Lower lobe of right lung (tissue), 2 donors: ENCODE measurements at regions not wholly inside any gene's neighbourhood (a gene's known extent, or its start where the extent isn't known, plus 50 kb on each side); places are given as distances from the start of the nearest gene placed in this dataset.
"Not testable (repeated sequence)": the region's sequence is repeated elsewhere in the genome, so short reads cannot be mapped to it uniquely, and the experiment has no call there.

Experiments
- ATAC-seq, 2 donors: fragments of 200-7000 bp; cut with Tn5 transposase; one replicate each; pipeline ENCODE4 v1.9.1; 2020 to 2022; ENCODE audit warnings: mild to moderate bottlenecking in 2 of 2, moderate library complexity in 2 of 2
- DNase-seq: peaks from one replicate; pipeline ENCODE4 v3.0.0-alpha.2; 2020
- H3K27ac ChIP-seq: fragments of 200-600 bp; one replicate; pipeline ENCODE4 v1.8.0; 2022
- H3K27me3 ChIP-seq: fragments of 200-600 bp; one replicate; pipeline ENCODE4 v1.8.0; 2022; ENCODE audit warnings: low read depth
- H3K36me3 ChIP-seq: fragments of 200-600 bp; one replicate; pipeline ENCODE4 v1.8.0; 2022; ENCODE audit warnings: mild to moderate bottlenecking
- H3K4me1 ChIP-seq: fragments of 200-600 bp; one replicate; pipeline ENCODE4 v1.8.0; 2022
- H3K4me3 ChIP-seq: fragments of 200-600 bp; one replicate; pipeline ENCODE4 v1.8.0; 2022; ENCODE audit warnings: mild to moderate bottlenecking
- H3K9me3 ChIP-seq: fragments of 200-600 bp; one replicate; pipeline ENCODE4 v1.8.0; 2022
- CTCF ChIP-seq: fragments of 200-600 bp; IDR thresholded peaks from one replicate; pipeline ENCODE4 v1.8.0; 2022; ENCODE audit warnings: antibody characterized with exemption, mild to moderate bottlenecking
- intact Hi-C: fragments of 100-400 bp; cut with DNase I; formaldehyde crosslinking; loops from one replicate; pipeline ENCODE4 v1.11.0; 2022
- donor health status: DM: no; HTN: yes; CAD: no; lungs with severe emphysema.

GRCh38 chr12:131231032-131231980 is 277.6 kb downstream of the ADGRD1 start:
- no peak for TF ChIP-seq CTCF
- peaks cover 4% of the 10 kb centered on the region for H3K9me3 ChIP-seq
- H3K27me3 ChIP-seq, result peaks cover 11% of the 10 kb centered on the region
- no peak for ATAC-seq
- peak; percentile 31 for DNase-seq
- no peak overlapping the region for H3K4me3 ChIP-seq
- intact Hi-C loops, result no loop called here
- no peaks in the 10 kb centered on the region for H3K36me3 ChIP-seq
- H3K4me1 ChIP-seq, result peaks cover 19% of the 10 kb centered on the region
- H3K27ac ChIP-seq, result no peak overlapping the region

GRCh38 chr12:131232036-131232435 is 278.3 kb downstream of the ADGRD1 start:
- DNase-seq (no peak), ATAC-seq (no peak)
- no peak for TF ChIP-seq CTCF
- Histone ChIP-seq H3K4me1 (peaks cover 19% of the 10 kb centered on the region), H3K27me3 (peaks cover 11% of the 10 kb centered on the region), H3K4me3 (no peak overlapping the region), H3K27ac (no peak overlapping the region), H3K9me3 (peaks cover 4% of the 10 kb centered on the region), H3K36me3 (no peaks in the 10 kb centered on the region)
- intact Hi-C loops, result no loop called here

GRCh38 chr12:131232872-131233271 is 279.2 kb downstream of the ADGRD1 start:
- H3K36me3 ChIP-seq, ATAC-seq, H3K27ac ChIP-seq, intact Hi-C loops, H3K4me3 ChIP-seq, H3K9me3 ChIP-seq: not testable (repeated sequence)
- peaks cover 11% of the 10 kb centered on the region for H3K27me3 ChIP-seq
- peak; percentile 10 for DNase-seq
- peaks cover 19% of the 10 kb centered on the region for H3K4me1 ChIP-seq

GRCh38 chr12:131233850-131234789 is 280.4 kb downstream of the ADGRD1 start:
- ATAC-seq, result peak; percentile 20 to 66
- H3K36me3 ChIP-seq, H3K9me3 ChIP-seq, intact Hi-C loops, H3K4me3 ChIP-seq: not testable (repeated sequence)
- DNase-seq, result peak; percentile 37
- peaks cover 11% of the 10 kb centered on the region for H3K27me3 ChIP-seq
- peak overlapping the region; percentile 31 for H3K27ac ChIP-seq
- peaks cover 19% of the 10 kb centered on the region for H3K4me1 ChIP-seq

GRCh38 chr12:131234841-131235271 is 281.1 kb downstream of the ADGRD1 start:
- intact Hi-C loops, H3K36me3 ChIP-seq, H3K9me3 ChIP-seq, H3K27me3 ChIP-seq, H3K4me3 ChIP-seq: not testable (repeated sequence)
- ATAC-seq, result peak; percentile 69 to 95
- Histone ChIP-seq H3K27ac (peak overlapping the region; percentile 31), H3K4me1 (peaks cover 11% of the 10 kb centered on the region)
- DNase-seq, result peak; percentile 63

GRCh38 chr12:131235871-131236271 is 282.2 kb downstream of the ADGRD1 start:
- Histone ChIP-seq H3K27me3 (no peaks in the 10 kb centered on the region), H3K4me1 (peaks cover 1% of the 10 kb centered on the region), H3K4me3 (no peak overlapping the region), H3K27ac (no peak overlapping the region), H3K36me3 (no peaks in the 10 kb centered on the region), H3K9me3 (peaks cover 4% of the 10 kb centered on the region)
- ATAC-seq (no peak), DNase-seq (no peak)
- TF ChIP-seq CTCF, result no peak
- intact Hi-C loops, result no loop called here
